Medulla oblongata (tissue), 1 donor: ENCODE measurements at regions not wholly inside any gene's neighbourhood (a gene's known extent, or its start where the extent isn't known, plus 50 kb on each side); places are given as distances from the start of the nearest gene placed in this dataset.

Experiments used
- DNase-seq: peaks from one replicate; pipeline ENCODE4 v3.0.0-alpha.2; 2015; ENCODE audit errors: extremely low spot score

GRCh38 chr6:144820270-144820669, 535.1 kb downstream of the UTRN start:
- no peak for DNase-seq

GRCh38 chr6:144823131-144823530, 538.0 kb downstream of the UTRN start:
- DNase-seq, result no peak

- DNase-seq, result no peak
Measured at GRCh38 chr6:144824018-144824417, 538.9 kb downstream of the UTRN start.

- DNase-seq, result no peak
Measured at GRCh38 chr6:144834426-144835038, 549.4 kb downstream of the UTRN start.

- DNase-seq, result no peak
Measured at GRCh38 chr6:144835322-144835973, 550.3 kb downstream of the UTRN start.

- no peak for DNase-seq
Measured at GRCh38 chr6:144840619-144841018, 555.5 kb downstream of the UTRN start.

GRCh38 chr6:144843701-144844100, 558.6 kb downstream of the UTRN start:
- DNase-seq, result no peak

GRCh38 chr6:144844596-144844995, 559.5 kb downstream of the UTRN start:
- DNase-seq, result no peak

- DNase-seq, result no peak
Measured at GRCh38 chr6:144845186-144845585, 560.1 kb downstream of the UTRN start.

GRCh38 chr6:144847916-144848315, 562.8 kb downstream of the UTRN start:
- DNase-seq, result no peak

- DNase-seq, result no peak
Measured at GRCh38 chr6:144849920-144850319, 564.8 kb downstream of the UTRN start.

- DNase-seq, result no peak
Measured at GRCh38 chr6:144853603-144854002, 568.5 kb downstream of the UTRN start.

GRCh38 chr6:144854654-144855053, 569.5 kb downstream of the UTRN start:
- no peak for DNase-seq

- no peak for DNase-seq
Measured at GRCh38 chr6:144855375-144855774, 570.2 kb downstream of the UTRN start.

GRCh38 chr6:144855812-144856531, 570.8 kb downstream of the UTRN start:
- DNase-seq, result no peak

GRCh38 chr6:144856622-144857021, 571.5 kb downstream of the UTRN start:
- no peak for DNase-seq

- no peak for DNase-seq
Measured at GRCh38 chr6:144857086-144857485, 572.0 kb downstream of the UTRN start.

- no peak for DNase-seq
Measured at GRCh38 chr6:144862769-144863168, 577.6 kb downstream of the UTRN start.

- DNase-seq, result no peak
Measured at GRCh38 chr6:144867761-144868160, 582.6 kb downstream of the UTRN start.

- DNase-seq, result no peak
Measured at GRCh38 chr6:144870782-144871181, 585.6 kb downstream of the UTRN start.

GRCh38 chr6:144873623-144874378, 588.7 kb downstream of the UTRN start:
- no peak for DNase-seq

- no peak for DNase-seq
Measured at GRCh38 chr6:144876689-144877088, 591.6 kb downstream of the UTRN start.
